Neural progenitor cell (in vitro differentiated cells): ENCODE measurements at regions not wholly inside any gene's neighbourhood (a gene's known extent, or its start where the extent isn't known, plus 50 kb on each side); places are given as distances from the start of the nearest gene placed in this dataset.

Experiments
- CTCF ChIP-seq: fragments of 200-600 bp; sonication (generic); IDR thresholded peaks from 2 replicates; pipeline ENCODE4 v1.5.1; 2017; ENCODE audit warnings: antibody characterized with exemption, mild to moderate bottlenecking
- EZH2 ChIP-seq: fragments of 200-600 bp; sonication (generic); IDR thresholded peaks from 2 replicates; pipeline ENCODE4 v1.6.1; 2017; ENCODE audit warnings: antibody characterized with exemption, mild to moderate bottlenecking, moderate library complexity
- EZH2phosphoT487 ChIP-seq: fragments of 200-600 bp; sonication (generic); IDR thresholded peaks from 2 replicates; pipeline ENCODE4 v1.6.1; 2017; ENCODE audit warnings: antibody characterized with exemption

- TF ChIP-seq CTCF (no peak), EZH2 (no peak), EZH2phosphoT487 (no peak)
These were observed 100.0 kb upstream of the DUSP22 start for GRCh38 chr6:192313-192664.
